NCI-H1105 (cell line): ENCODE measurements at regions not wholly inside any gene's neighbourhood (a gene's known extent, or its start where the extent isn't known, plus 50 kb on each side); places are given as distances from the start of the nearest gene placed in this dataset.

Source experiments
- DNase-seq: peaks from one replicate; lab custom pipeline; 2025; lab: John Stamatoyannopoulos, UW

DNA sequence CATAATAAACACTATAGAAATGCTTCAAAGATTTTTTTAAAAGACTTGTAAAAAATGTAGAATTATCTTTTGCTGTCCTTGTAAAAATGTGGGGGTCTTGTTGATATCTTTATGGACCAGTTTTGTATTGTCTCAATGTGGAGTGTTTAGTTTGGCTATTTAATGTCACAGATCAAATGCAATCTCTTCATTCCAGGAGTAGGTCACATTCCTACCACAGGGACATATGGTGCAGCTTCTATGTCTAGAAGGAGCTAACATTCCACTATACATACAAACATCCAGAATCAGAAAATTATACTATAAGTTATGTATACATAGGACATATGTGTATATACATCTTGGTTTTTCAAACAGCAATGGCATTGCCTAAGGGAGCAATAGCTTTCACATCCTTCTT is 345.7 kb downstream of the BMP4 start:
- DNase-seq = no peak

DNA sequence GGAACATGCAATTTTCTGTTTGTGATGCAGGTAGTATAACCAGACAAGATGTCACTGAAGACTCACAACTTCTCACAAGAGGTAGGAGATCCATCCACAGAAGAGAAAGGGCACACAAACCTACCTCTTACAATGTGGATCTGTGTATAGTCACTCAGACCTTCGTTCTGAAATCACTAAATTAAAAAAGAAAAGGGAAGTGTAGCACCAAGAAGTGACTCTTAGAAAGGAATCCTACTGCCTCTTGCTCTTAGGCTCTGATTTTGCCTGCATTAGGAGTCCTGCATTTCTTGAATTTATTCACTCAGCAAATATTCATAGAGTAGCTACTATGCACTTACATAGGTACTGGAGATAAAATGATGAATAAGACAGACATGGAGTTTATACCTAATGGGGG is 347.6 kb downstream of the BMP4 start:
- DNase-seq = no peak

DNA sequence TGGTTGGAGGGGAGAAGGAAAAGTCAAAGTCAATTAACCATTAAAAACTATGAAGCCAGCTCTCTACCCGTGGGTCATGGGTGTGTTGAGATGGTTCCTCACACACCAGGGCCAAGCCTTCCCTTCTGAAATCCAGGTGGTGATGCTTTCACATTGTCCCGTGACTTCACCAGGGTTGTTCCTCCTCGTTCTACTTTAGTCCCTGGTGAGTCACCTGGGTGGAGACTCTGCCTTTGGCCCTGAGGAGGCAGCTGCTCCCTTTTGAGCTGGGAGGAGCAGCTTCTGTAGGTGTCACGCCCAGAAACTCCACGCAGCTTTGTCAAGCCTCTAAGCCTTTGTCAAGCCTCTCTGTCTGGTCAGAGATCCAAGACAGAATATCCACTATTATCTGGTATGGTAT is 348.3 kb downstream of the BMP4 start:
- no peak for DNase-seq

DNA sequence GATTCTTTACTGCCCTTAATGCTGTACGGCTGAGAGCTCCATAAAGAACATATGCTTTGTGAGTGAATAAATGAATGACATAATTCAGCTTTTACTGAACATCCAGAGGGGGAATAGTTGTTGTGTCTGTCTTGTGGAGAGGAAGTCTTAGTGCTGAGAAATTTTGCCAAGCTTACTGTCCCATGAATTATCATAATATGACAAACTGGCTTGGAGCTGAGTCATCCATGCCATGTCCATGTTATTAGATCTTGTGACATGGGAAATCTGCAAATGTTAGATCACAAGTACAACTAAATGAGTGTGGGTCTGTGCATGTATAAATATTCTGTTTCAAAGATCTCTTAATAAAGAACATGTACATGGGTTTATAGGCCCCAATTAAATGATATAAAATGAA is 350.4 kb downstream of the BMP4 start:
- no peak for DNase-seq

DNA sequence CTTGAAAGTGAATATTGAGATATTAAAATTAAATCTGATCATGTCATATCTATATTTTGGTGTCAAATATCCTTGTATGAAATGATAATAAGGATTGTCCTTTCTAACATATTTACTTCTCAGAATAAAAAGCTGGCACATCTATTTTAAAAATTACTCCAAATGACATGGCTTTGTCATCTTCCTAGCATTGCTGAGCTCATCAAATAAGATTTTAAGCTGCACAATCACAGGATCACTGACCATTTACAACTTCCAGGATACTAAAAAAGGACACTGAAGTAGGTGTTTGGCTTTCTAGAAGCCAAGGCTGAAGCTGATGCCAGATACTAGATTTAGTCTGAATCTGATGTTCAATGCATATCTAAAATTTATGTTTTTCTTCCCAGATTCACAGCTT is 351.1 kb downstream of the BMP4 start:
- no peak for DNase-seq

DNA sequence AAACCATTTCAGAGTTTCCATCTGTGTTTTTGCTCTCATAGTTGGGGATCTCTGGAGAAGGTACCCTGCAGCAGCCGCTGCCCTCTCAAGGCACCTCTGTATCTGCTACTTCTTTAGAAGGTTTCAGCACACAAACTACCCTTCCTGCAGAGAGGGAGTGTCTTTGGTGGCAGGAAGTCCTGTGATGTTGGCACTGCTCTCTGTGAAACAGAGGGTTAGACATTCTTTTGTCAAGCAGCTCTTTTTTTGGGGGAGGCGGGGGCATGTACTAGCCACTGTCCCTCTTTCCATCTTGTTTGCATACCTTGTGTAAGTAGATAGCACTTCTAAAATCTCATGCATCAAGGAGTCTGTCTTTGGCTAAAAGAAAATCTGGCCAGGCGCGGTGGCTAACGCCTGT is 352.6 kb downstream of the BMP4 start:
- DNase-seq = no peak

DNA sequence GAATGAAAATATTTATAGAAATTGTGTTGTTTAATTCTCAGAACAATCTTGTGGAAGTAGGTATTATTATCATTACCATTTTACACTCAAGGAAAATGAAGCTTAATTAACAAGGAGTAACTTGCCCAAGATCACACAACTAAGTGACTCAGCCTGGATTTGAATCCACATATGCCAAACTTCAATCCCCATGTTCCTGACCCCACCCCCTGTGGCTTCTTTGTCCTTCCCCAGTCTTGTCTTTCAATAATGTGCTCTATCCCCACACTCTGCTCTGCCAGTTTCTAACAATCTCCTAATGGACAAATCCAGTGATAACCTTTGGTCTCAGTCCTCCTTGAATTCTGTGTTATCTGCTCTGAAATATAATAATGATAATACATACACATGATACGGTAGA is 355.2 kb downstream of the BMP4 start:
- no peak for DNase-seq

DNA sequence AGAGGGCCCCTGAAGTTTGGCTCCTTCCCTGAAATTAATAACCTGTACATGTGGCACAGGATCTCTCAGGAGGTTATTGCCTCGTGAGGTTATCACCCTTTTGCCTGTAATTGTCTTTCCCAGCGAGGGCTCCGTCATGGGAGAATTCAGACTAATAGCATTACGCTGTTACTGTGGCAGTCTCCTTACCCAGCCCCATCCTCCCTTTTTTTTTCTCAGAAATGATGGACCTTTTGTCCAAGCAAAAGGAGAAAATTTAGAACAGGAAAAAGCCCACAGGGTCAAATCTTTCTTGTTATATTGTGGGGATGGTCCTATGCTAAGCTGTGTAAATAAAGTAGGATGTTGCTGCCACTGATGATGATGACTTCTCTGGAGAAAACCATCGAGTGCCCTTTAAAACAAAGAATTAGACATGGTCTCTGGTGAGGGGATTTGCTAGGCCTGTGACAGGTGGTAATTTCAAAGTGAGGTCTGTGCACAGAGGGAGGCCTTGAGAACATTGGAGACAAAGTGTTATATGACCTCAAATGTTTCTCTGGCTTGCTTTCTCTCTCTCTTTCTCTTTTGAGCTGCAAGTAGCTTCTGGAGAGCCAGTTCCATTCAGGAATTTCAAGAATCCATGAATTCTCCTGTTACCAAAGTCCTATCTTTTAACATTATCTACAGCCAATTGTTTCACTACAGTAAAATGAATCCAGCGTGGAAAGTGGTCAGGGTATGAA is 357.2 kb downstream of the BMP4 start:
- DNase-seq = no peak

DNA sequence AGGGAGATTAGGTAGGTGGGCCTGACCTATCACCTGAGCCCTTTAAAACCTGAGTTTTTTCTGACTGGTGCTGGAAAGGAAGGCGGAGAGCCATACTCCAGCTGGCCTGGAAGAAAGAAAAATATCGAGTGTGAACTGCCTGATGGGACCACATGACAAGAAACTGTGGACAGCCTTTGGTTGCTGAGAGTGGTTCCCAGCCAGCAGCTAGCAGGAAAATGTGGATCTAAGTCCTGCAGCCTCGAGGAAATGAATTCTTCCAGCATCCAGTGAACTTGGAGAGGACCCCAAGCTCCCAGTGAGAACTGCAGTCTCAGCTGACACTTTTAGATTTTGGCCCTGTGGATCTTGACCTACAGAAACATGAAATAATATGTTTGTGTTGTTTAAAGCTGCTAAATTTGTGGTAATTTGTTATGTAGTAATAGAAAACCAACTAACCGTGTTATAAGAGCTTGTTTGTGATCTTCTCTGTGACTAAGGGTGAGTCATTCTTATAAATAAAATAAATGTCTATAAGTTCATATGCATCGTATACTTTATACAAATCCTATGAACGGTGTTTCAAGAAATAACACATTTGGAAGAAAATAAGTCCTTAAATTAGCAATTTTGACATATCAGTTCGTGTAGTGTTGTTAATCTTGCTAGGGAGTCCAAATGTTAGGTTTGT is 359.6 kb downstream of the BMP4 start:
- DNase-seq = no peak

DNA sequence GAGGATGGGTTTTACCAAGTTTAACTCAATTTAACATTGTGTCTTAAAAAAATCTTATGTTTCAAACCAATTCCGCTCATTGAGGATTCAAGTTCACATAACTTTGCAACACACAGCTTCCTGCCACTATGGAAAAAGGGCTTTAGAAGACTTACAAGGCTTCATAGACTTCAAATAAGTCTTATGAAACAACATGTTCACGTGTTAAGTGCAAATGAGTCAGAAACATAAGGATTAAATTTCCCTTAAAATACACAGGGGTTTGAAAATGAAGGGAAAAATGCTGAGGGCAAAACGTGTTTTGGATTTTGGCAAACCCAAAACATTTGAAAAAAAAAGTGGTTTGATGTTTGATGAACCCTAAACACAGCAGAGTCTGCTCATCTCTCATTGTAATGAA is 364.8 kb downstream of the BMP4 start:
- DNase-seq = no peak

DNA sequence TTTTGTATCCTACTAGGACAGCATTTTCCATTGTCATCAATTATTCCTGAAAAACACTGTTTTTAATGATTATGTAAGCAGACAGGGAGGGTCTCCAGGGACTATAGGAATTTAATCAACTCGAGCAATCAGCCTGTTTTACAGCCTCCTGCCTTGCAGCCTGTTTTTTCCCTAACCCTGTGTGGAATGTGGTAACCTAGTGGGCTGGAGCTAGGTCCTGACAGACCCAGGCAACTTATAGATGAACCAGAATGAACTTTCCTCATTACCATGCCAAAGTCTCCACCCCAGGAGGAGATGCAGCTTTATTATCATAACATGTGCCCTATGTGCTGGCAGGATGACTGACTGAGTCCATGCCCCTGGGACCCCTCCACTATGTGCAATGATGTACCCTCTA is 375.1 kb downstream of the BMP4 start:
- no peak for DNase-seq

DNA sequence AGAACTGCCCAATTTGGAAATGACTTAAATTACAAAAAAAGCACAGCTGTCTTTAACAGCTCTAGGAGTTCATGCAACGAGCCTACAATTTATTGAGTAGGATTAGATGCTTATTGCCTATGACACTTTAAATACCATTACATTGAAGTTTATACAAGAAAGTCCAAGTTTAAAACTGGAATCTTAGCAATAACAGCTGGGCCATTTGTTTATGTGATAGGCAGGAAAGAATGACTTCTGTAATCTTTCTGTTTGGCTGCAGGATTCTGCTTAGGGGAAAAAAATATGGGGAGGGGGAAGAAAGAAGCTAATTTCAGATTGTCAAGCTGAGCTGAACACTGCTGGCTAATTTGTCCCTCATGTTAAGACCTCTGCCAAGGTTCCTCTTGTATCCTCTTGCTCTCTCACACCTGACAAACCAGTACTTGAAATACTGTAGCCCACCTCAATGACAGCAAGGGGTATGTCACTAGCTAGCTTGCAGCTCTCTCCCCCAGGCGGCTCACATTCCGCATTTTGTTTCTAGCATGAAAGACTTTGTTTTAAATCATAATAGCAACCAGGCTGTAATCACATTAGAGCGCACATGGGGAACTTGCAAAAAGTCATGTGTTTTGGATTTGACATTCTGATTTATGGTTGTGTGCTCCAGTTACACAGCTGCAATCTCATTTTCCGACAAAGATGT is 384.8 kb downstream of the BMP4 start:
- DNase-seq = no peak

DNA sequence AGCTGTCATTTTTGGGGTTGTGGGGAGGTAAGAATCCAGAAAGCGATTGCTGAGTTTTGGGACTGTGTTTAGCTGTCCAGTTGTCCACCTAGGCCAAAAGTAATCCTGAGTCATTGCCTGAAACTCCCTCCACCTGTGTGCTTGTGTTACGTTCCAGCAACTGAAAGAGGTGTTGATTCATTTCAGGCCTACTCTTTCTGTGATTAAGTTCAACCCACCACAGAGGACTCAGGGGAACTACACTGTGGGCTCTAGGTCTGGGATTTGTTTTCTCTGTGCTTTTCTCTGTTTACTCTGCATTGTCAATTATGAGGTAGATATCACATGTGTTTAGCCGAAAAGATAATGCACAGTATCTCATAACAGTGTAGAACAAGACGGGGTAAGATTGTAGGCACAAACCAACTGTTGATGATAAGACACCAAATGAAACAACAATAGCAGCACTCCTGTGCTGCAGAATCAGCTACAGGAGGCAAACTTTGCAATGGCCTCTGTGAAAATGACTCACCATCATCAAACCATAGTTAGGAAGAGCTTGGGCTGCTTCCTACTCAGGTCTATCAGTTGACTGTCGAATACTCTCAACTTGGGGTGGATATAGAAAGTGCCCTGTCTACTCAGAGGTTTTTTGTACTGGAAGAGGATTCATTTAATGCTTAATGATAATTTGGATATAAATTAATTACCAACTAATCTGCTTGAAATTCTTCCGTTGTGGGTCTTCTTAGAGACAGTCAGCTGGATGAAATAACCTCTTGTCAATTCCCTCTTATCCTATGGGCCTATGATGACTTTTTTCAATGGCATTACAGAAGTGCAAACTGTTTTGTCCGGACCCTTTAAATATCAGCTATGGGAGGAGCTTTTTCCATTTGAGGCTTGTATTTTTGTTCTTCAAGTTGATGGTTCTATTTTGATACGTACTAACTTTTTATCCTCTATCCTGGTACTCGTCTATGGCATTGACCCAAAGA is 385.9 kb downstream of the BMP4 start:
- DNase-seq = no peak

DNA sequence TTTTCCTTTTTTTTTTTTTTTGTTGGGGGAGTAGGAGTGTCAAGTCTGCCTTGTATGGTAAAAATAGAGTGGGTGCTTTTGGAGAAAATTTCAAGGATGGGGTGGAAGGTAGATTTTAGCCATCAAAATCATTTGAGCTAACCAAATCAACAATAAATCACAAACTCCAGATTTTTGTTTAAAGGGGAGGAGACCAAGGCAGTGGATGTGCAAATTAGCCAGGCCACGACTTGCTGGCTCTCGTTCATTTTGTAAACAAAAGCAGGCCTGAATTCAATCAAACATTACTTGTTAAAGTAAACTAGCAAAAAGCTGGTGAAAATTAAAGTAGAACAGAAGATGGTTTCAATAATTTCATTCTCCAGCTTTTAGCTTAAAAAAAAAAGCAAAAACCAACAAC is 387.2 kb downstream of the BMP4 start:
- DNase-seq = no peak

DNA sequence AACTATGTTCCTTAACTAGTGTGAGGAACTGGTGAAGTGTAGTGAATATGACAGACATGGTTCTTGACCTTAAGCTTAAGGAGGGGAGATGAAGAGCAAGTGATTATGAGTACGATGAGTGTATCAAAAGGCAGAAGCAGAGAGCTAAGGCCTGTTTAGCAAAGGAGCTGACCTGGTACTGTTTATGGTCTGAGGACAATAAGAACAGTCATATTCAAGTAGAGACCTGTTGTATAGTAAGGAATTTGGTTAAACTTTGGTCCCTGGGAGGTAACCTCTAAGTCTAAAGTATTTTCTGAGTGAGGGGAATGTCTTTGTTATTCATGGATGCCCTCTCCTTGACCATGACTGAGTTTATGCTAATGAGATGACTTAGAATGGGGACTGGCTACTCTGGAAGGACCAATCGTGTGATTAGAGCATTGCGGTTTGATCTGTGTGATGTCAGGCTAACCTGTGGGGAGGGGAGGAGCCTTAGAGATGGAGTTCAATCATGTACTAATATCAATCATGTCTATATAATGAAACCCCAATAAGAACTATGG is 389.3 kb downstream of the BMP4 start:
- no peak for DNase-seq

DNA sequence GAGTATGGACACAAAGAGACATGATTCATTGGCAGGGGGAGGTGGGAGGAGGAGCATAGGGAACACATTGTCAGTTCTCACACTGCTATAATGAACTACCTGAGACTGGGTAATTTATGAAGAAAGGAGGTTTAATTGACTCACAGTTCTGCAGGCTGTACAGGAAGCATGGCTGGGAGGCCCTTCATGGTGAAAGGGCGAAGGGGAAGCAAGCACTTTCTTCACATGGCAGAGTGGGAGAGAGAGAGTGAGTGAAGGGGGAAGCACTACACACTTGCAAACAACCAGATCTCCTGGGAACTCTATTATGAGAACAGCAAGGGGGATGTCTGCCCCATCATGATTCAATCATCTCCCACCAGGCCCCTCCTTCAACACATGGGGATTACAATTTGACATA is 391.8 kb downstream of the BMP4 start:
- DNase-seq = no peak

DNA sequence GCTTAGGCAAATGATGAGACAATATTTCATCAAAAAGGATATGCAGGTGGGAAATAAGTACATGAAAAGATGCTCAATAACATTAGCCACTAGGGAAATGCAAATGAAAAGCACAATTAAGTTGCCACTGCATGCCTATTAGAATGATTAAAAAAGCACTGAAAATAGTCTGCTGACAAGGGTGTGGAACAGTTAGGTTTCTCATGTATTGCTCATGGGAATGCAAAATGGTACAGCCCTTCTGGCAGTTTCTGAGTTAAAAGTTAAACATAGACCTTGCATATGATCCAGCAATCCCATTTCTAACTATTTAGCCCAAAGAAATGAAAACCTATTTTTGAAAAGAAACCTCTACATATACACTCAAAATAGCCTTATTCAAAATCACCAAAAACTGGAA is 393.0 kb downstream of the BMP4 start:
- no peak for DNase-seq

DNA sequence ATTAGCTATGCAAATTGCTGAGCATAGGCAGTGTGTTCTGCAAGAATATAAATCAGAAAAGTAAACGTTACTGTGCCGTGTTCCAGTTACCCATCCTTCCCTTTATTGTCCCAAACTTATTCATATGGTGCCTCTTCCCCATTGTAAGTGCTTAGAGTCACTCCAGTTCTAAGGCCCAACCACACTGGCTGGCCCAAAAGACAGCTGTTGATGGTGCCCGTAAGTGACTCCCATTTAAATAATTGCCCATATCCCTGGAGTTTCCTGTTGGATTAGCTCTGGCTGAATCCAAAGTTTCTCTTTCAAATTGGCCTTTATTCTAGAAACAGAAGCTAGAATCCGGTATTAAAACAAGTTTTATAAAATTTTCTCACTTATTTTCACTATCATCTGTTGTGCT is 400.1 kb upstream of the DDHD1 start:
- no peak for DNase-seq

DNA sequence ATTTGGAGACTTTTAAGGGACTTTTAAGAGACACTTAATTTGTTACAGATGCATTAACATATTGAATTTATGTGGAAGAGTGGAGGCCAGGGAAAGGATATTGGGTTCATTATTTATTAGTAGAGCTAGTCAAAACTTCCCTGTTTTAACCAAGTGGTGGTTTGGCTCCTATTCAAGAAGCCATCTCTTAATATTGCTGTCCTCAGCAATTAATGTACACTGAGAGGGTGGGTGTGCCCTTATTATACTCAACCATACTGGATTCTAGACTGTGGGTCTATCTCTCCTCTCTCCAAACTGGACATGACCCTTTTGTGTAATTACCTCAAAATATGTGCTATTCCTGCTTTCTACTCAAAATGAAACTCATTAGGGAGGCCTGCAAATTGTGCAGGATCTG is 398.7 kb upstream of the DDHD1 start:
- no peak for DNase-seq

DNA sequence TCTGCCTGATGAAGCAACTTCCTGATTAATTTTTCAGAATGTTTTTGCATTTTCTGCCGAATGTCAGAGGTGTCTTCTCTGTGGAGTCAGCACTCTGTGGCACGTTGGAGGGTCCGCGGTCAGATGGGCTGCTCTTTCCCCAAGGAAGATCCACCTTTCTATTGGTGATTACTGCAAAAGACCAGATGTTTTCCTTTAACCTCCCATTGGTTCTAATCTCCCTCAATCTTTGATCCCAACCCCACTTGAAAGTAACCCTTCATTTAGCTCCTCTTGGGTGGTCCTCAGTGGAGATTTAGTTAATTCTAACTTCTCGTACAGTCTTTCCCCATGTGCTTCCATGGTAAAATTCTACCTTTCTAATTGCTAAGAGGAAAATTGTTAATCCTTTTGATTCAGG is 397.7 kb upstream of the DDHD1 start:
- DNase-seq = no peak

DNA sequence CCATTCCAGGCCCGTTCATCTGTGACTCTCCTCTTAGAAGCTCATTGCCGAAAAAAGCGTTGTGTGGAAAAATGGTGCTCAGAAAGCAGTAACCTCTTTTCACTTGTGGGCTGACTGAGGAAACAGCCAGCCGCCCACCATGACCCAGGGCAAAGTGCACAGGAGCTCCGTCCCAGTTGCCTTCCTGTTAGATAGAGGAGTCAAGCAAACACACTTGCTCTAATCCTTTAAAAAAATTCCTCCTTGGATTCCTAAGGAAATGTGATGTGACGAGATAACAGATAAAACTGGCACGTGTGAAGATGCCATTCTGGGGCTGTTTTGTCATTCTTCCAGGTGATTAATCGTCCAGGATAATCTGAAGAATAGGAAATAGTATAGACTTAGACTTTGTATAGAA is 396.8 kb upstream of the DDHD1 start:
- no peak for DNase-seq

DNA sequence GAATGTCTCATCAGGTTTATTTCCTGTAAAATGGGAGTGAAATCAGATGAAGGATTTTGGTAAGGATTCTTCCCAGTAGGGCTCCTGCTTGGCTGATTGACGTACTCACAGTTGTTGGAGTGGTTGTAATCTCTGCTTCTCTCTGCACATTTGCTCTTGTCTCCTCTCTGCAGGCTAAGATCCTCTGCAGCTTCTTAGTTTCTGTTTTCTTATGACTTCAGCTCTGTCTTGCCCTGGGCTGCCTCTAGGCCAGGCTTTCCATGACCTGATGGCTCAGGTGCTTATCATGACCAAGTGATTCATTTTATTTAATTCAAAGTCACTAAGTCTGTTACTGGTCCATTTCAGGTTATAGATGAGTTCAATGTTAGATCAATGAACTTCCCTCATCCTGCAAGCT is 394.5 kb upstream of the DDHD1 start:
- DNase-seq = no peak
